Panc1 (cell line): ENCODE measurements at regions not wholly inside any gene's neighbourhood (a gene's known extent, or its start where the extent isn't known, plus 50 kb on each side); places are given as distances from the start of the nearest gene placed in this dataset.

Experiments
- ATAC-seq: fragments of 200-7000 bp; cut with Tn5 transposase; 2 replicates; pipeline ENCODE4 v1.9.1; 2020; ENCODE audit warnings: mild to moderate bottlenecking, moderate library complexity
- BruUV-seq: library from RNA; stranded (reverse); fragments of 400-500 nt; replicated peaks from 2 replicates; lab custom pipeline; 2021; lab: Mats Ljungman, UMichigan
- CTCF ChIA-PET: fragments of 300-600 bp; sonication (Branson Sonifier 250); formaldehyde crosslinking; loops from one replicate; lab custom pipeline; 2022; ENCODE audit warnings: antibody characterized with exemption; lab: Charles Lee
- POLR2A ChIA-PET: fragments of 300-600 bp; sonication (Branson Sonifier 250); formaldehyde crosslinking; loops from one replicate; lab custom pipeline; 2022; ENCODE audit warnings: antibody characterized with exemption; lab: Charles Lee
- DNase-seq: peaks from one replicate; pipeline ENCODE4 v3.0.0-alpha.2; 2010; ENCODE audit warnings: low read depth, low spot score
- H3K27ac ChIP-seq: 2 replicates; pipeline ENCODE4 v1.5.1; 2011; ENCODE audit warnings: mild to moderate bottlenecking, low read length, inconsistent platforms
- H3K27me3 ChIP-seq: fragments of 200-500 bp; sonication (Bioruptor generic); 2 replicates; pipeline ENCODE4 v1.6.0; 2014; ENCODE audit warnings: low read length, inconsistent platforms; ENCODE audit not compliant: control insufficient read depth, insufficient read depth
- H3K36me3 ChIP-seq: fragments of 200-500 bp; sonication (Bioruptor generic); 2 replicates; pipeline ENCODE4 v1.5.1; 2014; ENCODE audit warnings: inconsistent platforms, mild to moderate bottlenecking, low read length, moderate library complexity; ENCODE audit not compliant: control insufficient read depth, insufficient read depth
- H3K4me1 ChIP-seq: 2 replicates; pipeline ENCODE4 v1.5.1; 2011; ENCODE audit warnings: inconsistent platforms, mild to moderate bottlenecking, low read length, moderate library complexity; ENCODE audit not compliant: control insufficient read depth, insufficient read depth
- H3K4me3 ChIP-seq, 2 experiments: 2 replicates each; pipeline ENCODE4 v1.5.1; 2011 to 2012; ENCODE audit warnings: low read depth in 2 of 2, low read length in 2 of 2, mild to moderate bottlenecking in 2 of 2, inconsistent platforms in 1 of 2, moderate library complexity in 1 of 2
- H3K9me3 ChIP-seq: fragments of 200-500 bp; sonication (Bioruptor generic); 2 replicates; pipeline ENCODE4 v1.5.1; 2014; ENCODE audit warnings: low read depth, mild to moderate bottlenecking, inconsistent platforms, low read length, moderate library complexity; ENCODE audit not compliant: control insufficient read depth, insufficient read depth
- POLR2AphosphoS5 ChIP-seq: IDR thresholded peaks from 2 replicates; pipeline ENCODE4 v1.6.1; 2012; ENCODE audit warnings: mild to moderate bottlenecking, low read depth, low read length, moderate library complexity
- SIN3A ChIP-seq: IDR thresholded peaks from 2 replicates; pipeline ENCODE4 v1.6.1; 2012; ENCODE audit warnings: low read depth, mild to moderate bottlenecking, low read length, moderate library complexity, borderline replicate concordance; ENCODE audit not compliant: insufficient read depth
- TCF7L2 ChIP-seq: IDR thresholded peaks from 2 replicates; pipeline ENCODE4 v1.6.1; 2011; ENCODE audit warnings: mild to moderate bottlenecking, low read depth, low read length, inconsistent platforms
- in situ Hi-C: cut with HindIII; loops from 2 replicates; pipeline ENCODE4 v1.10.0; 2016; ENCODE audit warnings: low sequenced_read_pairs, low pct_unique_long_range_greater_than_20kb
- intact Hi-C: fragments of 100-400 bp; cut with micrococcal nuclease; formaldehyde crosslinking; loops from one replicate; pipeline ENCODE4 v1.10.0; 2022; ENCODE audit not compliant: unreplicated experiment
- TF ChIP-seq, protein P1 (sequence below): fragments of 450-650 bp; IDR thresholded peaks from 2 replicates; pipeline ENCODE4 v1.5.1; 2017; ENCODE audit warnings: mild to moderate bottlenecking
- TF ChIP-seq, protein P2 (sequence below), 2 experiments: IDR thresholded peaks; 2 replicates each; pipeline ENCODE4 v1.6.1; 2011 to 2012; ENCODE audit warnings: low read depth in 2 of 2, control low read depth in 1 of 2, low read length in 1 of 2, mild to moderate bottlenecking in 1 of 2, moderate library complexity in 1 of 2; ENCODE audit not compliant: insufficient read depth in 1 of 2

DNA sequence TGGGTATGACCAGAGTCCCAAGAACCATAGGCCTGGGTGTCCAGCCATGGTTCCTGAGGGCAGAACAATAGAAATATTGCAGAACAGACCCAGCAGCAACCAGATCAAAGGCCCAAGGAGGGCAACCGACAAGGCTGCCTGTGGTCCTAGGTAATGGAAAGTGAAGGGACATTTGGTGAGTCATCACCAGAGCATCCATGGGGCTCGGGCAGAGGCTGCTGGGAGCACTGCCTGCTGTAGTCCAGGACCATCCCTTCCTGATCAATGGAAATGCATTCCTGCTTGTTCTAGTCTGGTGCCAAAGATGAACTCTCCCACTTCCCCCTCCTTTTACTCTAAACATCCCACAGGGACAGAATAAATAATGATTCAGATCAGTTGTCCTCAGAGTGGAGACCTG lies 172.8 kb upstream of the CACNA1E start:
- ChIA-PET CTCF (no interaction called here), POLR2A (no interaction called here)
- Histone ChIP-seq H3K36me3 (no peaks in the 10 kb centered on the region), H3K4me3 (no peak overlapping the region), H3K9me3 (no peaks in the 10 kb centered on the region), H3K4me1 (no peaks in the 10 kb centered on the region), H3K27ac (no peak overlapping the region), H3K27me3 (peaks cover 10% of the 10 kb centered on the region; the same call in 1 of the 2 replicates)
- ATAC-seq (no peak), DNase-seq (no peak)
- no TSS peak for BruUV-seq
- intact Hi-C loops (no loop called here), in situ Hi-C loops (no loop called here)
- TF ChIP-seq, protein P1, sequence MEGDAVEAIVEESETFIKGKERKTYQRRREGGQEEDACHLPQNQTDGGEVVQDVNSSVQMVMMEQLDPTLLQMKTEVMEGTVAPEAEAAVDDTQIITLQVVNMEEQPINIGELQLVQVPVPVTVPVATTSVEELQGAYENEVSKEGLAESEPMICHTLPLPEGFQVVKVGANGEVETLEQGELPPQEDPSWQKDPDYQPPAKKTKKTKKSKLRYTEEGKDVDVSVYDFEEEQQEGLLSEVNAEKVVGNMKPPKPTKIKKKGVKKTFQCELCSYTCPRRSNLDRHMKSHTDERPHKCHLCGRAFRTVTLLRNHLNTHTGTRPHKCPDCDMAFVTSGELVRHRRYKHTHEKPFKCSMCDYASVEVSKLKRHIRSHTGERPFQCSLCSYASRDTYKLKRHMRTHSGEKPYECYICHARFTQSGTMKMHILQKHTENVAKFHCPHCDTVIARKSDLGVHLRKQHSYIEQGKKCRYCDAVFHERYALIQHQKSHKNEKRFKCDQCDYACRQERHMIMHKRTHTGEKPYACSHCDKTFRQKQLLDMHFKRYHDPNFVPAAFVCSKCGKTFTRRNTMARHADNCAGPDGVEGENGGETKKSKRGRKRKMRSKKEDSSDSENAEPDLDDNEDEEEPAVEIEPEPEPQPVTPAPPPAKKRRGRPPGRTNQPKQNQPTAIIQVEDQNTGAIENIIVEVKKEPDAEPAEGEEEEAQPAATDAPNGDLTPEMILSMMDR = no peak
- no peak for TF ChIP-seq POLR2AphosphoS5
- no peak for TF ChIP-seq TCF7L2
- TF ChIP-seq SIN3A = no peak
- TF ChIP-seq, protein P2, sequence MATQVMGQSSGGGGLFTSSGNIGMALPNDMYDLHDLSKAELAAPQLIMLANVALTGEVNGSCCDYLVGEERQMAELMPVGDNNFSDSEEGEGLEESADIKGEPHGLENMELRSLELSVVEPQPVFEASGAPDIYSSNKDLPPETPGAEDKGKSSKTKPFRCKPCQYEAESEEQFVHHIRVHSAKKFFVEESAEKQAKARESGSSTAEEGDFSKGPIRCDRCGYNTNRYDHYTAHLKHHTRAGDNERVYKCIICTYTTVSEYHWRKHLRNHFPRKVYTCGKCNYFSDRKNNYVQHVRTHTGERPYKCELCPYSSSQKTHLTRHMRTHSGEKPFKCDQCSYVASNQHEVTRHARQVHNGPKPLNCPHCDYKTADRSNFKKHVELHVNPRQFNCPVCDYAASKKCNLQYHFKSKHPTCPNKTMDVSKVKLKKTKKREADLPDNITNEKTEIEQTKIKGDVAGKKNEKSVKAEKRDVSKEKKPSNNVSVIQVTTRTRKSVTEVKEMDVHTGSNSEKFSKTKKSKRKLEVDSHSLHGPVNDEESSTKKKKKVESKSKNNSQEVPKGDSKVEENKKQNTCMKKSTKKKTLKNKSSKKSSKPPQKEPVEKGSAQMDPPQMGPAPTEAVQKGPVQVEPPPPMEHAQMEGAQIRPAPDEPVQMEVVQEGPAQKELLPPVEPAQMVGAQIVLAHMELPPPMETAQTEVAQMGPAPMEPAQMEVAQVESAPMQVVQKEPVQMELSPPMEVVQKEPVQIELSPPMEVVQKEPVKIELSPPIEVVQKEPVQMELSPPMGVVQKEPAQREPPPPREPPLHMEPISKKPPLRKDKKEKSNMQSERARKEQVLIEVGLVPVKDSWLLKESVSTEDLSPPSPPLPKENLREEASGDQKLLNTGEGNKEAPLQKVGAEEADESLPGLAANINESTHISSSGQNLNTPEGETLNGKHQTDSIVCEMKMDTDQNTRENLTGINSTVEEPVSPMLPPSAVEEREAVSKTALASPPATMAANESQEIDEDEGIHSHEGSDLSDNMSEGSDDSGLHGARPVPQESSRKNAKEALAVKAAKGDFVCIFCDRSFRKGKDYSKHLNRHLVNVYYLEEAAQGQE (IDR thresholded peaks at IDR 0.05; ENCODE audit: insufficient read depth in 1 of 2, low read depth in 2 of 2, low read length in 1 of 2) = no peak

DNA sequence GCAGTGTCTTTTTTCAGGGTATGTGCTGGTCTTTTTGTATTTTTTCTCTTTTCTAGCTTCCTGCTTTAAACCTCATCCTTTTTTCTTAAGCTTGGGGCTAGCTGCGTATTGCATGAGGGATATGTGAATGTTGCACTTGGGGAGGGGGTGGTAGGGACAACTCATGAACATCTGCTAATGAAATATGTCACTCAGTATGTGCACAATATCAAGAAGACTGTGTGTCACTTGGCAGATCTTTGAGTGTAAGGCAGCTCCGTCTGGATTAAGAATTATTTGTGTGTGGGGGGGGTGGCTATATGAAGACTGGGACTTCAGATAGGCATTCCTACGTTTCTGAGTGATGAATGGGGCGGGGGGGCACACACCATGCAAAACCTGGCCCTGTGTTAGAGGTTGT lies 170.4 kb upstream of the CACNA1E start:
- intact Hi-C loops (no loop called here), in situ Hi-C loops (no loop called here)
- ChIA-PET POLR2A (no interaction called here), CTCF (interaction anchor here (0.6 to 0.9 kb wide), 2 partner anchors 129 to 1499 kb away, joined by 3 to 4 read pairs; no protein-coding TSS in a partner anchor)
- no peak for ATAC-seq
- no TSS peak for BruUV-seq
- Histone ChIP-seq H3K4me3 (no peak overlapping the region), H3K36me3 (no peaks in the 10 kb centered on the region), H3K27me3 (peaks cover 19% of the 10 kb centered on the region), H3K4me1 (no peaks in the 10 kb centered on the region), H3K27ac (no peak overlapping the region), H3K9me3 (no peaks in the 10 kb centered on the region)
- no peak for DNase-seq
- TF ChIP-seq SIN3A = no peak
- no peak for TF ChIP-seq TCF7L2
- no peak for TF ChIP-seq POLR2AphosphoS5
- TF ChIP-seq, protein P1 = no peak
- TF ChIP-seq, protein P2 (IDR thresholded peaks at IDR 0.05; ENCODE audit: insufficient read depth in 1 of 2, low read depth in 2 of 2, low read length in 1 of 2) = no peak
